Inferior parietal cortex (tissue), 1 donor: ENCODE measurements at regions not wholly inside any gene's neighbourhood (a gene's known extent, or its start where the extent isn't known, plus 50 kb on each side); places are given as distances from the start of the nearest gene placed in this dataset.
"Not testable (repeated sequence)": the region's sequence is repeated elsewhere in the genome, so short reads cannot be mapped to it uniquely, and the experiment has no call there.

Experiments
- DNase-seq: peaks from one replicate; pipeline ENCODE4 v3.0.0-alpha.2; 2016; ENCODE audit errors: extremely low spot score

DNA sequence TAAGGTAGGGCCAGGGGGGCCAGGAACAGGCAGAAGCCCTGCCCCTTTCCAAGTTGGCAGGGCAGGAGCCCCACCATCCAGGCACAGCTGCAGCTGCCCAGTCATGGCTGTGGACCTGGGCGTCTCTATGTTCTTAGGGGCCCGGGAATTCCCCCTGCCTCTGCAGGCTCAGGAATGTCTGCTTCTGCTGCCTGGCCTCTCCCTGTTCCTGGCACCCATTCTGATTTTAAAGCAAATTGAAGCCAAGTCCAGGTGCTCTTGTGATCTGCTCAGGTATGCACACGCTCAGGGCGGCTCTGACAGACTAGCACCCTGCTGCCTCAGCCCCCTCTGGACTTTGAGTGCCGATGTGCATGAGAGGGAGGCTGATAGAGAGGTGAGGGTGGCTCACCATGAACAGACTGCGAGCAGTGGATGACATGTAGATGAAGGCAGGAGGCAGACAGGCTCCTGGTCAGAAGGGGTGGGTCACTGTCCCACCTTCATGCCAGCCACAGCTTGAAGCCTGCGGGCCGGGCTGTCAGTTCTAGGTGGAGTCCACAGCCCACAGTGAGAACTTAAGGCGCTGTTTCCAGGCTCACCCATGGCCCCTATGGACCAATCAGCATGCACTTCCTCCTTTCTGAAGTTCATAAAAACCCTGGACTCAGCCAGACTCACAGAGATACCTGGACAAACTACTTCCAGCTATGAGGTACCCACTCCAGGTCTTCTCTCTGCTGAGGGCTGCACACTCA, 747.8 kb upstream of the GBE1 start:
- DNase-seq = no peak

DNA sequence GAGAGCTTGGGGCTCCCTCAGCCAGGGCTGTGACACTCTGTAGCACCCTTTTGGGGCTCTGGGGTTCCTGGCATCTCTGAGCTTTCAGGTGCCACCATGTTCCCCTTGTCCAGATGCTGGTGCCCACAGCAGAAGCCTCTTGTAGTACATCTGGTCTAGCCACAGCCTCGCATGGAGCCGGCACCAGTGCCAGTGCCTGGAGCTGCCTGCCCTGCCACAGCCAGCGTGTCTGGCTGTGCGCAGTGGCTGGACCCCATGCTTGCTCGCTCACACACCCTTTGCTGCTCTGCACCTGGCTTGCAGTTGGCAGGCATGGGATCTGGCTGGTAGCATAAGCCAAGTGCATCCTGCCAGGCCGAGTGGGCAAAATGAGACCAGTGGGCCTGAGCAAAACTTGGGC, 744.8 kb upstream of the GBE1 start:
- no peak for DNase-seq

DNA sequence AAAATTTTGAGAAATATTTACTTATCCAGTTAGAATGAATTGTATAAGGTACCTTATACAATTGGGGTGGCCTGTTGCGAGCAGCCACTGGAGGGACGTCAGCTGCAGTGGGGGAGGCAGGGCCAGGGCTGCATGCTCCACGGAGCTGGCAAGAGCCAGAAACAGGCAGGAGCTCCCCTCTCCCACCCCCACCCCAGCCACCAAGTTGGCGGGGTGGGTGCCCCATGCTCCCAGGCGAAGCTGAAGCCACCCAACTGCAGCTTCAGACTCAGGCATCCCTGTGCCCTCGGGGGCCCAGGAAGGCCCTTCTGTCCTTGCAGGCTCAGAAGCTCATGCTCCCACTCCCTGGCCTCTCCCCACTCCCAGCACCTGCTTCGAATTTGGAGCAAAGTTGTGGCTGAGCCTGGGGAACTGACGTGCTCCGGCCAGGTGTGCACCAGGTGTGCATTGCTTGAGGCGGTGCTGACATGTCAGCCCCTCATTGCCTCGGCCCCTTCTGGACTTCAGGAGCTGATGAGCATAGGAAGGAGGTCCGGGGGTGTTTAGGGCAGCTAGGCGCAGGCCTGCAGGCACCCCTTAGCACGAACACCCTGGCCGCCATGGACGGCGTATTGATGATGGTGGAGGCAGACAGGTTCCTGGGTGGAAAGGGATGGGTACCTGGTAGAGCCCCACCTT, 743.8 kb upstream of the GBE1 start:
- no peak for DNase-seq

DNA sequence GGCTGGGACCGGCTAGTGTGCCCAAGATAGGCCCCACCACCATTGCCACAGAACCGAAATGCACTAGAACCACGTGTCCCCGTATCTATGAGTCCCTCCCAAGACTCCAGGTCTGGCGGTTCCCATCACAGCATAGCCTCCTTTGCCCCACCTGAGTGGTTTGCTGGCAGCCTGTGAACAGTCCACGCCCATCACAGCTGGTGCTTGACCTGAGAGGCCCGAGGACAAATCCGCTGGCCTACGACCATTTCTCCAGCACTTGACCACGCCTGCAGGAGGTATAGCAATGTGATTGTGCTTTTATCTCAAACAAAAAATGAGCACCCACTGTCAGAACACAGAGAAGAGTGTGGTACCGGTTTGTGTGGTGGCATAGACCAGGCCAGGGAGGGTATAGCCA, 736.7 kb upstream of the GBE1 start:
- DNase-seq = no peak

DNA sequence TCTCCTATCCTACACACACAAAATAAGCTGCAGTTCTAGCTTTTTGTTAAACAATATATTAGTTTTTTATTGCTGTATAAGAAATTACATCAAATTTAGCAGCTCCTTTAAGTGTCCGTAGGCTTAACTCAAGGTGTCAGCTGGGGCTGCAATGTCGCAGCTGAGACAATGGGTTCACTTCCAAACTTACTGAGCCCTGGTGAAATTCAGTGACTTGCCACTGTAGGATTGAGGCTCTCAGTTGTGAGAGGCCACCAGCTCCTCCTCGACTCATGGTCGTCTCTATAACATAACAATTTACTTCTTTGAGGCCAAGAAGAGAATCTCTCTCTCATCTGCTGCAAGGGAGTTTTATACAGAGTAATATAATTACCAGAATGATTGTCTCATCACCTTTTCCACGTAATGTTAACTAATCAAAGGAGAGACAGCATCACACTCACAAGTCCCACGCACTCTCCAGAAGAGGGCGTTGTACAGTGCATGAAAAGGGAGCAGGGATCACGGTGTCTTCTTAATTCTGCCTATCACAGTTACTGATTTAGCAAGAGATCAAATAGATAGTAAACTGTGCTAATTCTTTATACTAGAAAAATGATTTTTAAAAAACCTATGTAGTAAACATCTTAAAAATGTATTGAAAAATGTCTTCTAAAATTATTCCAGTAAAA, 735.6 kb upstream of the GBE1 start:
- no peak for DNase-seq

DNA sequence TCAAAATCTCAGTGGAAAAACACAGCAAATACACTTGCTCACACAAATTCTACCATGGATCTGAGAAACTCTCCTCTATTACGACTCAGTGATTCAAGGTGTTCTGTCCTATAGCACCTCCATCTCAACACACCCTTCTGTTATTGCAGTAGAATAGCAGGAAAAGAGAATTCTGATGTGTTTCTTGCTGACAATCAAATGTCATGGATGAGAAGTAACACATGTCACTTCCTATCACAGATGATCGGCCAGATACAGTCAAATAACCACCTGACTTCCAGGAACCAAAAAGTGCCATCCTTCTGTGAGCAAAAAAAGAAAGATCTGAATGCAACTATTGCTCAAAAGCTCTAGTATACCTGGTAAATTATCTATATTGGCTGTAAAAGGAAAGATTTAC, 734.2 kb upstream of the GBE1 start:
- DNase-seq = no peak

DNA sequence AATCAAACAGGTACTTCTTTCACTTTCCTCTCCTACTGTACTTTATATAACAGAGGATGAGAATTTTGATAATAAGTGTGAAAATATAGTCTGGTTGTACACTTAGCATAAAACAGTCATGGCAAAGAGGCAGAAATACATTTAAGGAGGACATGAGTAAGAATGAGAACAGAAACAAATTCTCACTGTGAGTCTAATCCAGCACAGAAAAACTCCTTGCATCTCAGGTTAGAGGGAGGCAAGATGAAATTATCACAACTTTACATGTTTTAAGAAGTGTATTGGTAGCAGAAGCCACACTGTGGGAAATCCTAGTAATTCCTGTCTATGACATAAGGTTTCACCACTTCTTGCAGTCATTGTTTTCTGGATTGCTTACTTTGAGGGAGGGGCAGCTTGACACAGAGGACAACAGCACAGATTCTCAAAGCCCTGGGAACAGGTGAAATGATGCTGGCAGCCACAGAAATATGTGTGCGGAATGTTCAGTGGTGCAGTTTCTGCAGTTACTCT, 733.6 kb upstream of the GBE1 start:
- DNase-seq = no peak

DNA sequence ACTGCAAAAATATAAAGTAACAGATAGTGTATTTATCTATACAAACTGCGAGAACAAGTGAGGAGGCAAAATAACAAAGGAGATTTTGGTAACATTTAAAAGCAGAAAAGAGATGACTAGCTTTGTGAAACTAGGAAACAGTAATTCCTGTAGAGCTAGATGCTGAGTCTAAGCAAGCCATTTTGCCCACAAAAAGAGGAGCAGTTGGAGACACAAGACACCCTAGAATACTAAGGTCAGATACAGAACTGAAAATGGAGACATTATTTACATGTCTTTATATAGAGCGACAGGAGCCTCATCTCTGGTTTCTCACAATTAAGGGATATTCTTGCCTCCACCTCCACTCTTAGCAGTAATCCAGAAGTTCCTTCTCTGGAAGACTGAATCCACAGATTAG, 732.4 kb upstream of the GBE1 start:
- DNase-seq = no peak

DNA sequence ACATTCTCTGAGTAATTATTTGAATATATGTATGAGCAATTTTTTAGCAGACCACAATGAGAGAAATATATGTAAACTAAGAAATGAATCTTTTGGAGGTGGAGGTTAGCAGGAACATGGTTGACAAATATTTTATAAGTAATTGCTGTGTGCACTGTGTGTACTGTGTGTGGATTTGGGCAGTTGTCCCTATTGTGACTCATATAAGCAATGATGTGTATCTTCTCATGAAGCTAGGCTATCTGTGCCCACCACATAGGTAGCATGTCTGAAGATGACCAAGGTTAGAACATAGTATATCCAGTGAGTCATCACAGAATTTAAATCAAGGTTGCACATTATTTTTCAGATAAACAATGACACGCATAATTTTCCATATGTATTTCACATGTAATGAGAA, 713.9 kb upstream of the GBE1 start:
- DNase-seq = no peak

DNA sequence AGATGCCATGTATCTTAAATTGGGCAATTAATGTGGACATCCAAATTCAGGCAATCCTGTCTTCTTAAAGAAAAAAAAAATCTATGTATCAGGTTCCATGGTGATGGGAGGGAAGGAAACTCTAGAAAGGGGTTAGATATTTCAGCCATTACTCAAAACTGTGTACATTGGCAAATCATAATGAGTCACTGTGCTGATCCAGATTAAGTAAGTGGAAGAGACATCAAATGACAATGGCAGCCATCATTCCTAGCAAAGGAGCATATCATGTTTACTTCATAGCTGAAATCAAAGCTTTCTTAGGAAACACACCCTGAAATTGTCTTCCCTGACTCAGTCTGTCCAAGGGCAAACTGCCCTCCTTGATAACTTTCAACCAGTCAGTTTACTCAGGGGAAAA, 713.3 kb upstream of the GBE1 start:
- no peak for DNase-seq

DNA sequence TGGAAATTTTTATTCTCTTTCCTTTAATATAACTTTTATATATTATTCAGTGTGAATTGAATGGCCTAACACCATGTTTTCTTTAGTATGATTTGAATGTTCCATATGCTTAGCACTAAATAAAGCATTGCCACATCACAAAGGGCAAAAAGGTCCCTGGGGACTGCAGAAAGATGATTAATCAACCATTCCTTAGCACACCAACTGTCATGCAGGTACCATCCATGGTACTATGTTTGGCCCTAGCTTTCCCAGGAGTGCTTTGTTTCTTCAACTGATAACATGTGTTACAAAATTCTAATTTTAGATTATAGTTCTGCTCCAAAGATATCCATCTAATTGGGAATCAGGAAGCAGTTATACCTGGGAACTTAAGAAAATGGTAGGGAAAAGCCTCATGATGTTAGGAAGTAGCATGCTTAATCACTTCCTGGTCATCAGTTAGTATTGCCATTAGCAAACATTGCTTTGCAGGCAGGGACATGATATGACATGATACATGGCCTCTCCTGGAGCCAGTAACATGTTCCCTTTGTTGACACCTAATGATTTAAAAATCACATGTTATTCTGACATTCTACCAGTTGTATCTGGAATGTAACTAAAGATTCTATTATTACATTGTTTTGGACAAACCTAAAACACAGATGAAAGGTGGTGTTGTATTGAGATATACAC, 712.6 kb upstream of the GBE1 start:
- DNase-seq = no peak

DNA sequence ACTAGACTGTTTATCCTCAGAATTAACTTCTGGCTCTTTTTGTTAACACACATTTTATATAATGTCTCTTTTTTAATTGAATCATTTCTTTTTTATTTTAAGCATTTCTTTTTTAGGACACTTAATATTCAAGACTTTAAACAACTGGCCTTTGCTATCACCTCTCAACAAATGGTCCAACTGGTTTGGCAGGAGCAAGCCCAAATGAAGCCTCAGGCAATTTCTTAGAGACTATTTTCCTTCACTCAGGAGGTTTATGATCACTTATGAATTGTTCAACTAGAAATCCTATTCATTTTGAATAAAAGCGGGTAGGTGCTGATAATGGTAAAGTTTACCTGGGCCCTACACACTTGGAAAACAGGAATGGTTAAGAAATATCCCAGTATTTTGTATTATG, 705.6 kb upstream of the GBE1 start:
- no peak for DNase-seq

DNA sequence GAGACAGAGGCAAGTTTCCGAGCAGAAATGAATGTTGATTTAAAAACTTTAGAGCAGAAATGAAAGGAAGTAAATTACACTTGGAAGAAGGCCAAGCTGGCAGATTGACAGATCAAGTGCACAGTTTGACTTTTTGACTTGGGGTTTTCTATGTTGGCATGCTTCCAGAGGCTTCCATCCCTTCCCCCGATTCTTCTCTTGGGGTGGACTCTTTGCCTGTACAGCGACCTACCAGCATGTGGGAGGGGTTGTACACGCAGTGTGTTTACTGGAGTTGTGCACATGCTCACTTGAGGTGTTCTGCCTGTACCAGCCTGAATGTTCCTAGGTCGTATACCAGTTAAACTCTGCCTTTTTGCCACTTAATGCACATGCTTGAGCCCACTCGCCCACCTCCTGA, 701.5 kb upstream of the GBE1 start:
- DNase-seq = no peak

DNA sequence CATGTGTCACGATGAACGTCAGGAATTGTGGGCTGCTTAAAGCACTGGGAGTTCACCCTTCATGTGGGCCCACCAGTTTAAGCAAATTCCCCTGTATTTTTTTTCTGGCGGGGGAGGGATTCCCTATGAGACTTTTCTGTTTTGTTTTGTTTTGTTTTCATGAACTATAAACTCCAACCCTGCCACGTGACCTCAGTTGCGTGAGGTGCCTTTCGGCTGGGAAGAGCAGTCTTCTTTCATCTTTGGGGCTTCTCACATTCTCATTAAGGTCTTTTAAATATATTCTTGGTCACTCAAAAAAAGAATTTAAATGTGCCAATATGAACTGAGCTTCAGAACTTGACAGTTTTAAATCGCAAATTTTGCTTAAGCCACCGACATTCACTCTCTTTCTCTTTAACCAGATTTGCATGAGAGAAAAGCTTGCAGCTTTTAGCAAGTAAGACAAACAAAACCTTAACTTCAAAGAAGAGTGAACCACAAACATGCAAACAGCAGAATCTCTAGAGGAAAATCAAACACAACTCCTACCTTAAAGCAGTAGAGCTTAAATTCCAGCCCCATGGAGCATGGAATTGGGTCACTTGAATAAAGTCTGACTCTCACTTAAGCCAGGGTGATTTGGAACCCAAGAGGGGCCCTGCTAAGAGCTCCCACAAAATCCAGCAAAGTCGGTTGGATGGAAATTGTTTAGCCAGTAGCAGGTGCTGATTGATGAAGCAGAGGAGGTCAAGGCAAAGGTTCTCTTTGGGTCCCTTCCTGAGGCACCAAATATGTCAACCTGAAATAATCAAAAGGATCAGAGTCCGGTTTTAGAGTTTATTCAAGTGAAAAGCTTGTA, 699.8 kb upstream of the GBE1 start:
- no peak for DNase-seq

DNA sequence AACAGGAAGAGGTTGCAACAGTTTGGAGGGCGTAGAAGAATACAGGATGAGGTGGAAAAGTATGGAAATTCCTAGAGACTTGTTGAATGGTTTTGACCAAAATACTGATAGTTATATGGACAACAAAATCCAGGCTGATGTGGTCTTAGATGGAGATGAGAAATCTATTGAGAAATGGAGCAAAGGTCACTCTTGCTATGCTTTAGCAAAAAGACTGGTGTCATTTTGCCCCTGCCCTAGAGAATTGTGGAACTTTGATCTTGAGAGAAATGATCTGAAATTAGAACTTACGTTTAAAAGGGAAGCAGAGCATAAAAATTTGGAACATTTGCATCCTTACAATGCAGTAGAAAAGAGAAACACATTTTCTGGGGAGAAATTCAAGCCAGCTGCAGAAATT, 686.9 kb upstream of the GBE1 start:
- no peak for DNase-seq

DNA sequence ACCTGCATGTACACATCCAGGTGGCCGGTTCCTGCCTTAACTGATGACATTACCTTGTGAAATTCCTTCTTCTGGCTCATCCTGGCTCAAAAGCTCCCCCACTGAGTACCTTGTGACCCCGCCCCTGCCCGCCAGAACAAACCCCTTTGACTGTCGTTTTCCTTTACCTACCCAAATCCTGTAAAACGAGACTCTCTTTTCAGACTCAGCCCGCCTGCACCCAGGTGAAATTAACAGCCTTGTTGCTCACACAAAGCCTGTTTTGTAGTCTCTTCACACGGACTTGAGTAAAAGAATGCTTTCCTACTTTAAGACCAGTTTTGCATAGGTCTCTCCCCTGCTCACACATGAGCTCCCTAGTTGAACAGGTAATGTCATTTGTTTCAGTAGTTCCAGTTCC, 667.4 kb upstream of the GBE1 start:
- not testable (repeated sequence) for DNase-seq

DNA sequence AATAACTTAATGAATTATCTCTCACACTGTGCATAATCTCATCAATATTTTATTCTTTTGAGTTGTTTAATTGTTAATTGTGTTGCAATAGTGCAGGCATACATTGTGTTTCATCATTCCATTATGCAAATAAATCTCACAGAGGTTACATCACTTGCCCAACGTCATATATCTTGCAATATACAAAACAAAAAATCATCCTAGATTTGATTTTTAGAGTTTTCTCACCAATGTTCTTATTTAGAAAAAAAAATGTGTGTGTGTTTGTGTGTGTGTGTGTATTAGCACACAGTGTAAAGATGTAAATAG, 662.5 kb upstream of the GBE1 start:
- no peak for DNase-seq

DNA sequence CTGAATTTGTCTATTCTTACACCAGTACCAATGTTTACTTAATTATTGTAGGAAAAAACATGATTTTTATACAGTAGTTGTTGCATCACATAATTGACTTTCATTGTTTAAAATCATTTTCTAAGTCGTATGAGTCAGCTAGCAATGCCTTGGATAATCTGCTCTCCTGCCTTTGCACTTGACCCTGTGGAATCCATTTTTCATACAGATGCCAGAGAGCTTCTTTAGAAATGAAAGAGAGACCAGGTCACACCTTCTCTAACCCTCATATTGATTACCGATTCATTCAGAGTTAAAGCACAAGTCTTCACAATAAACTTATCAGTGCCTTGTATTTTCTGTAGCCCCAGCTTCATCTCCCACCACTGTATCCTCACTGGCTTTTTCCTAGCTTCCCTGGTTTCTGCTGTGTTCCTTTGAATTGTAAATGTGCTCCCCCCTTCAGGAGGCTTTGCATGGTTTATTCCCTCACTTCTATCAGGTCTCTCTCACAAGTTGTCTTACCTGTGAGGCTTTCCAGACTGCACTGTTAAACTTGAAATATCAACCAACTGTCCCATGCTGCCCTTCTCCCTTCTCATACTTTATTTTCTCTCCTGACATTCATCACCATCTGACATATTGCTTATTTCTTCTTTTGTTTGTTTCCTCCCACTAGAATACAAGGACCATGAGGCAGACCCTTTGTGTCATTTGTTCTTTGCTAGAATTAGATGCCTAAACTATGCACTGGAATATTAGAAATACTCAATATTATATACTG, 662.0 kb upstream of the GBE1 start:
- no peak for DNase-seq

DNA sequence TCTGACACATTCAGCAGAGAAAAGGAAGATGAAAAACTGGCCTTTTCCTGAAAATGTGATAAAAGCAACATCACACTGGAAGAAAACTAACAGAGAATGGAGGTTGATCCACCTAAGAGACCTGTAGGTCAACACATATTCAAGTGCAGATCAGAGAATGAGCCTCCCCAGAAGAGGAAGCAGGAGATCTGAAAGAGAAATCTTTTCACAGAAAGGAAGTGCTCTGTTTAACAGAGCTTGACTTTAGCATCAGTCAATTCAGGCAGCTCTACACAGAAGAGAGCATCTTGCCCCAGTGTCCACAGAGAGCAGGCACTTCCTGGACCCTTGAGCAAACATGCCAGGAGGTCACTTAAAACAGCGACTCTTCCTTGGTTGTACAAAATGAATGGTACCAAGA, 655.4 kb upstream of the GBE1 start:
- no peak for DNase-seq

DNA sequence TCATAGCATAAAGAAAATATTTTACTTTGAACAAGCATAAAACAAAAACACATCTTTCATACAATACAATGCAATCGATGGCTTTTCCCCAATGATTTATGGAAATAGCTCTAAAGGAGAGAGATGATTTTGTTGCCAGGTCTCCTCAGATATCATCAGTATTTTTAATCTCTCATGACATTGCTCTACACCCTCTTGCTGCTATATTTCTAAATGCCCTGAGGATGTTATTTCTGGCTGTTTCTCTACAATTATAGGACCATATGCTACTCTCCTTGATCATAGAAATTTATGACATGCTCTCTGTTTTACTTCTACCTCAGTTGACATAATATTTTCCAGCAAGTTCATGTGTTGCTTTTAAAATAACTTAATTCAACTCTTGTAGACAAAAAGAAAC, 654.9 kb upstream of the GBE1 start:
- no peak for DNase-seq

DNA sequence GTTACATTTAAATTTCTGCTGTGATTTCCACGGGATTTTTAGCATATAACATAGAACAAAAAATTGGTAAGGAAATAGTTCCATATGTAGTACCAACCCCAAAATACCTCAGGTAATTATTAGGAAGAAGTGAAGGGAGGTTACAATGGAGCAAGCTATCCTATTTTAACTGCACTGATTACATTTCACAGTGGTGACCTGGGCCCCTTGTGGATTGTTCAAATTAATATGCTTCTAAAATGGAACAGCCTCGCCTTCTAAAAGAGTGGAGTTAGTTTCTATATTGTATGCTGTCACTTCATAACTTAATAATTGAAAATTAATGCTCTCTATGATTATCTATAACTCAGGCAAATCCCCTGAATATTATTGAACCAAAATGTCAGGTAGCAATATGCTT, 651.7 kb upstream of the GBE1 start:
- no peak for DNase-seq
